ENCODE measurements at regions not wholly inside any gene's neighbourhood (a gene's known extent, or its start where the extent isn't known, plus 50 kb on each side); places are given as distances from the start of the nearest gene placed in this dataset.
"Not testable (repeated sequence)": the region's sequence is repeated elsewhere in the genome, so short reads cannot be mapped to it uniquely, and the experiment has no call there.

- DNase-seq (ENCODE audit: low spot score) = peak; percentile 20
Observed at GRCh38 chr13:71303144-71303543, 563.9 kb downstream of the DACH1 start.

GRCh38 chr13:71300602-71301001 lies 566.4 kb downstream of the DACH1 start:
- no peak for DNase-seq (ENCODE audit: low spot score)

- DNase-seq (ENCODE audit: low spot score) = no peak
Observed at GRCh38 chr13:71291842-71292146, 575.2 kb downstream of the DACH1 start.

- no peak for DNase-seq (ENCODE audit: low spot score)
Observed at GRCh38 chr13:71290963-71291841, 575.8 kb downstream of the DACH1 start.

GRCh38 chr13:71289980-71290379 lies 577.0 kb downstream of the DACH1 start:
- DNase-seq (ENCODE audit: low spot score) = not testable (repeated sequence)

- DNase-seq (ENCODE audit: low spot score) = no peak
Observed at GRCh38 chr13:71285700-71286099, 581.3 kb downstream of the DACH1 start.

- DNase-seq (ENCODE audit: low spot score) = no peak
Observed at GRCh38 chr13:71278512-71278911, 588.5 kb downstream of the DACH1 start.

- no peak for DNase-seq (ENCODE audit: low spot score)
Observed at GRCh38 chr13:71274923-71275608, 591.9 kb downstream of the DACH1 start.

GRCh38 chr13:71261256-71261655 lies 605.7 kb downstream of the DACH1 start:
- DNase-seq (ENCODE audit: low spot score) = no peak

- no peak for DNase-seq (ENCODE audit: low spot score)
Observed at GRCh38 chr13:71260246-71260645, 606.8 kb downstream of the DACH1 start.

GRCh38 chr13:71255633-71256032 lies 611.4 kb downstream of the DACH1 start:
- DNase-seq (ENCODE audit: low spot score) = no peak

- DNase-seq (ENCODE audit: low spot score) = no peak
Observed at GRCh38 chr13:71254384-71254783, 612.6 kb downstream of the DACH1 start.

- DNase-seq (ENCODE audit: low spot score) = no peak
Observed at GRCh38 chr13:71252184-71252704, 614.8 kb downstream of the DACH1 start.

- no peak for DNase-seq (ENCODE audit: low spot score)
Observed at GRCh38 chr13:71251292-71251951, 615.6 kb downstream of the DACH1 start.

- no peak for DNase-seq (ENCODE audit: low spot score)
Observed at GRCh38 chr13:71249011-71249410, 618.0 kb downstream of the DACH1 start.

- no peak for DNase-seq (ENCODE audit: low spot score)
Observed at GRCh38 chr13:71244161-71244560, 622.8 kb downstream of the DACH1 start.

- DNase-seq (ENCODE audit: low spot score) = peak; percentile 55
Observed at GRCh38 chr13:71242201-71242600, 624.8 kb downstream of the DACH1 start.

GRCh38 chr13:71240911-71241310 lies 626.1 kb downstream of the DACH1 start:
- peak; percentile 40 for DNase-seq (ENCODE audit: low spot score)

GRCh38 chr13:71237332-71237731 lies 629.7 kb downstream of the DACH1 start:
- DNase-seq (ENCODE audit: low spot score) = no peak

GRCh38 chr13:71219698-71220415 lies 647.1 kb downstream of the DACH1 start:
- DNase-seq (ENCODE audit: low spot score) = no peak

- DNase-seq (ENCODE audit: low spot score) = peak; percentile 55
Observed at GRCh38 chr13:71218960-71219359, 648.0 kb downstream of the DACH1 start.

- DNase-seq (ENCODE audit: low spot score) = peak; percentile 21
Observed at GRCh38 chr13:71217827-71218226, 649.2 kb downstream of the DACH1 start.
